HG02798 (cell line): ENCODE measurements at regions not wholly inside any gene's neighbourhood (a gene's known extent, or its start where the extent isn't known, plus 50 kb on each side); places are given as distances from the start of the nearest gene placed in this dataset.
"Not testable (repeated sequence)": the region's sequence is repeated elsewhere in the genome, so short reads cannot be mapped to it uniquely, and the experiment has no call there.

Source experiments
- ATAC-seq: cut with Tn5 transposase; IDR thresholded peaks from one replicate; pipeline ENCODE4 v1.9.1; 2021; ENCODE audit warnings: mild to moderate bottlenecking; ENCODE audit not compliant: unreplicated experiment, poor library complexity

DNA sequence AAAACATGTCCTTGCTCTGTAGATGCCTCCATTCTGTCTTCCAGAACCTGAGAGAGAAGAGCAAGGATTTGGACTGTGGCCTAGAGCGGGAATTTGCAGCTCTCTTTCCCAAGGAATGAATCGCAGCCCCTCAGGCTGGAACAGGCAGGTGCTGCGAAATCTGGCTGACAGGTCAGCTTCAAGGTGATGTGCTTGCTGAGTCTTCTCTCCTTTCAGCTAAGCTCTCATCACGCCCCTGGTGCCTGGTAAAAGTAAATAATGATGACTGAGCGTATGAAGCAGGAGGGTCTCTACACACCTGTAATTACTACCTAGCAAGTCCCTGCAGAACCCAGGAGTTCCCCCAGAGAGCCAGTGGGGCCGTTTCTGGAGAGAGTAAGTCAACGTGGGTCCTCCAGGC is 204.3 kb upstream of the IRF2BP2 start:
- ATAC-seq: not testable (repeated sequence)

DNA sequence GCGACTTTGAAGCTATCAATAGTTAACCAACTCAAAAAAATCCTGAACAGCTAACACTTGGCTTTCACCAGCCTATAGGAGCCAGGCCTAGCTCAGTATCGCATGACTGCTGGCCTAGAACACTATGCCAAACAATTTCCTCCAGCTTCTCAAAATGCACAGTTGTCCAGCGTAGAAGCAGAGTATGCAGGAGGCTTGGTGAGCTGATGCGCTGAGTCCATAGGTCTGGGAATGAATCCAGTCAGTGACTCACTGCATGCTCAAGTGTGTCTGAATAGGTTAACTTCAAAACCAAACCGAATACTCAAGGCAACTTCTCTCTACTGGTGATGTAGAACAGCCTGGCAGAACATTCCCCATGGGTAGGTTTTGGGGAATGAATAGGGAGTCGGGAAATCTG is 201.8 kb upstream of the IRF2BP2 start:
- not testable (repeated sequence) for ATAC-seq

DNA sequence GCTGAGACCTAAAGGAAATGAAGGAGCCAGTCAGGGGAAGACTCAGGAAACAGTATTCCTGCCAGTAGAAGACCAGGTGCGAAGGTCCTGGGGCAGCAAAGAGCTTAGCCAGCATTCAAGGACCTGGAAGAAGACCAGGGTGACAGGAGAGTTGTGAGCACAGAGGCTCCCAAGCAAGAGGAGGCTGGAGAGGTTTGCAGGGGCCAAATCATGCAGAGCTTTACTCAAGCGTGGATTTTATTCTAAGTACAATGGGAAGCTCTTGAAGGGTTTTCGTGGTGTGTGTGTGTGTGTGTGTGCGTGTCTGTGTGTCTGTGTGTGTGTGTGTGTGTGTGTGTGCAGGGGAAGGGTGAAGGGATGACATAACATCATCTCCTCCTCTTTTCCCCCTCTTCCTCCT is 200.7 kb upstream of the IRF2BP2 start:
- ATAC-seq: not testable (repeated sequence)

DNA sequence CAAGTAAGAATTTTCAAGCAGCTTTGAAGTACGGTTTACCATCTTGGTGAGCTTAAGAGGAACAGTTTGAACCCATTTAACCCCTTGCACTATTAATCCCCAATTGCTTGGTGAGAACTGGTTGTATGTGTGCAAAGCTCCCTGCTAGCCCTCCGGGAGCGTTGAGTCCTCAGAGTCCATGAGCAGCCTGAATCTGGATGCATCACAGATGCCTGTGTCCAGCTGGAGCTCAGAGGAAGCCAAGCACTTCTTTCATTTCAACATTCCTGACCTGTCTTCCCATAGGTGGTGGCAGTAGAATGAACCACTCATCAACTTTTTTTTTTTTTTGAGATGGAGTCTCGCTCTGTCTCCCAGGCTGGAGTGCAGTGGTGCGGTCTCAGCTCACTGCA is 199.9 kb upstream of the IRF2BP2 start:
- ATAC-seq: not testable (repeated sequence)

DNA sequence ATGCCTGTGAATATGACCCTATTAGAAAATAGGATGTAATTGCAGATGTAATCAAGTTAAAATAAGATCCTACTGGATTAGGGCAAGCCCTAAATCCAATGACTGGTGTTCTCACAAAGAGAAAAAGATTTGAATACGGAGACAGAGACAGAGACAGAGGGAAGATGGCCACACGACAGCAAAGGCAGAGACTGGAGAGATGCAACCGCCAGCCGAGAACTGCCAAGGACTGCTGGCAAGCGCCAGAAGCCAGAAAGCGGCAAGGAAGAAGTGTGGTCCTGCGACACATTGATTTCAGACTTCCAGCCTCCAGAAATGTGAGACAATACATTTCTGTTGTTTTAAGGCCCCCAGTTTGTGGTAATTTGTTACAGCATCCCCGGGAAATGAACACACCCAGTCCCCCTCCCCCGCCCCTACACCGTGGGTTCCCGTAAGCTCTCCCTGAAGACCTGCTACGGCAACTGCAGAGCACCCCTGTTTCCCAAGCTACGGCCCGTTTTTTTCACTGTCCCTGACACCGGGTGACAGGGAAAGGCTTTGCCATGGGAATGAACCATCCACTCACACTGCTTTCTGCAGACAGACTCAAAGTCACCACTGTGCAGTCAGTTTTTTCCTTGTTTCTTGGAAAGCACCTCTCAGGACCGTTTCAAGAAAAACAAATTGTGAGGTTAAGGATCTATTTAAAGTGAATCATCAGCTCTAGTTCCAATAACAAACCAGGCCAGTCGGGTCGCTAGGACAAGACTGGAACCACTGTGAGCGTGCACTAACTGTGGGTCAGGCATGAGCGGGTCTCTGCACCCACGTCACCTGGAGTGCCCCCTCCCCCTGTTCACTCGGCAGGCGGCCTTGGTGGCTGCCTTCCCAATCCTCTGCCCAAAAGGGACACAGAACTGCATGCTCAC is 199.2 kb upstream of the IRF2BP2 start:
- ATAC-seq: peak; percentile 70

DNA sequence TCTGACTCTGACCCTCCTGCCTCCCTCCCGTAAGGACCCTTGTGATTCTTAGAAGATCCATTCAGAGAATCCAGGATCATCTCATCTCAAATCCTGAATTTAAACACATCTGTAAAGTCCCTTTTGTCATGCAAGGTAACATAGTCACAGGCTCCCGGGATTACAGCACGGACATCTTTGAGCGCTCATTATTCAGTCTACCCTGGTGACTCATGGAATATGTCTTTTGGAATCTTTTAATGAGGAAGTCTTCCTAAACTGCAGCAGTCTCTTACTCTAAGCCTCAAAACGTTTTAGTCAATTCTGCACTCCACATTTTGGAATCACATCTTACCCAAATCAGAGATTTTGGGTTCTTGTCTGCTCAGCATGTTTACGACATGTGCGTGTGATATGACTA is 198.5 kb upstream of the IRF2BP2 start:
- ATAC-seq: not testable (repeated sequence)

DNA sequence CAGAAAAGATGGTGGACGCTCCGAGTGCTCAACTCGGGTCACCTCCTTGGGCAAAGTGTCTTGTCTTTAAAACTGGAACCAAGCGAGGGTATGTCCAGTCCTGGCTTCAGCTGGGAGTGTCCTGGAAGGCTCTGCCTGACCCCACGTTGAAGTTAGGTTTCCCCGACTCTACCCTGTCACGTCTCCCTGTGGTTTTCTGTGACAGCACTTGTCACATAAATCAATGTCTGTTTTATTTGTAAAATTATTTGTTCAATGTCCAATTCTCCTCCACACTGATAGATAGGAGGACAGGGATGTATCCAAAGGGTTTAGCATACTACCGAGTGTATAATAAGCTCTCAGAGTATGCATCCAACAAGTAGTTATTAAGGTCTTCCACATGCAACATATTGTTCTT is 197.7 kb upstream of the IRF2BP2 start:
- ATAC-seq: not testable (repeated sequence)

DNA sequence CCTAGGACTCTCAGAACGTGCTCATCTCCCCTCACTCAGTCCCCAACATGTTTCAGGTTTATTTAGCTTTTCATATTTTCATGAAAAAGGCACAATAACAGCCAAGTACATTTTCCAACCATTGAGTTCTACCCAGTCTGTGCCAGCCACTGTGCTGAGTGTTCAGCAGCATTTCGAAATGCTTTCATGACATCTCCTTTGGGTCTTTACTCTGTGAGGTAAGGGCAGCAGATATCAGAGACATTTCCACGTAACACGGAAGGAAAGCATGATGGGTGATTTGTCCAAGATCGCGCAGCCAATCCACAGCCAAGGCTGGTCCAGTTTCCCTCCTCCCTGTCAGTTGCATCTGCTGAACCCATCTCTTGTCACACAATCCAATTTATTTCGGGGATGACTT is 192.6 kb upstream of the IRF2BP2 start:
- not testable (repeated sequence) for ATAC-seq

DNA sequence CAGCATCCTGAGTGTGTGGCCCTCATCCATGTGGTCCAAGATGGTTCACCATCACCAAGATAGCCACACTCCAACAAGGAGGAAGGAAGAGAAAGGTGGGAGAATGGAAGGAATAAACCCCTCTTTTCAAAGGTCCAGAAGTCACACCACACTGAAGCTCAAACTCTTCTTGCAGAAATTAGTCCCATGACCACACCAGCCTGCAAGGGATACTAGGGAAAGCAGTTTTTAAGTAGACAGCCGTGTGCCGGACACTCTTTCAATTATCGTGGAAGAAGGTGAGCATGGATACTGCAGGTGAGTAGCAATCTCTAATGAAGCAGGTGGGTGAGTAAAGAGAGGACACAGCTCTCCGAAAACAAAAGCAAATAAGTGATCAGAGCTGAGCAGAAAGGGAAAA is 191.7 kb upstream of the IRF2BP2 start:
- not testable (repeated sequence) for ATAC-seq

DNA sequence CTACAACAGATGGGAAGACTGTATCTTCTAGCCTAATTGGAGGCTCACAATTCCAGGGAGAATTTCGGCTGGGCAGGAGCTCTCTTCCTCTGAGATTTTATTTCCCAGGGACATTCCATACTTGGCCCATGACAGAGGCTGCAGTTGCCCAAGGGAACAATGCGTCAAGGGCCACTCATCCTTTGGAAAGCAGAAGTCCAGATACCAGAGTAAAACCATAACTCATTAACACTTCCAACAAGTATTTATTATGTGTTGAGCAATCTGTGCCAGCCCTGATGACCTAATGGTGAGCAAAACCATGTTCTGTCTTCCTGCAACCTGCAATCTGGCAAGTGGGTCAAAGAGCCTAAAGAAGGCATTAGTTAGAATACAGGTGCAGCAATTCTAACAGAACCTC is 191.2 kb upstream of the IRF2BP2 start:
- not testable (repeated sequence) for ATAC-seq

DNA sequence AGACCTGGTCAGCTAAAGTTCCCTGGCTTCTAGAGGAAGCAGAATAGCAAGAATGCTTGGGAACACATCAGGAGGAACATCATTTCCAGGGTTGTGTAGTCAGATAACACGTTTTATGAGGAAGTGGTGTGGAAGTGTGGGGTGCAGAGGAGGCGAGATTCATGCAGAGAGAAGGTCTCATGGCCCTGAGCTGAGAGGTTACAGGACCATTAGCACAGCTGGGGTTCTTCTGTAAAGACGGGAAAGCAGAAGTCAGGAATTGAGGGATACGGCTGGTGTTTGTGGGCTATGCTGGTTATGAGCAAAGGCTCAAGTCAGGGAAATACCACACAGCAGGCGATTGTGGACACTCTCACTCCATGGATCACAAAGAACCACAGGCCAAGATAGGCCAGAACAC is 190.6 kb upstream of the IRF2BP2 start:
- not testable (repeated sequence) for ATAC-seq

DNA sequence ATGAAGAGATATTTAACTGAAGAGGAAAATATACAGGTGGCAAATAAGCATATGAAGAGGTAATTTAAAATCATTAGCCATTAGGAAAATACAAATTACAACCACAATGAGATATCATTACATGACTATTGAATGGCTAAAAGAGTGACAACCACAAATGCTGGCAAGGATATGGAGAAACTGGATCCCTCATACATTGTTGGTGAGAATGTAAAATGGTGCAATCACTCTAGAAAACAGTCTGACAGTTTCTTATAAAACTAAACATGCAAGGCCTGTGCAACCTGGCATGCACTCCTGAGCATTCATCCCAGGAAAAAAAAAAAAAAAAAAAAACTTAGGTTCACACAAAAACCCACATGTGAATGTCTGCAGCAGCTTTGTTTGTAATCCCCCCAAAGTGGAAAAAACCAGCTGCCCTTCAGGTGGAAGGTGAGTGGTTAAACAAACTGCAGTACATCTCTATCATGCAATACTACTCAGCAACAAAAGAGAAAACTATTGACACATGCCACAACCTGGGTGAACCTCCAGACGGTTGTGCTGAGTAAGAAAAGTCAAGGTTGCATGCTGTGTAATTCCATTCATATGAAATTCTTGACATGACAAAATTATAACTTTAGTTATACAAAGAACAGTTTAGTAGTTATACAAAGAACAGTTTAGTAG is 189.2 kb upstream of the IRF2BP2 start:
- ATAC-seq: not testable (repeated sequence)

DNA sequence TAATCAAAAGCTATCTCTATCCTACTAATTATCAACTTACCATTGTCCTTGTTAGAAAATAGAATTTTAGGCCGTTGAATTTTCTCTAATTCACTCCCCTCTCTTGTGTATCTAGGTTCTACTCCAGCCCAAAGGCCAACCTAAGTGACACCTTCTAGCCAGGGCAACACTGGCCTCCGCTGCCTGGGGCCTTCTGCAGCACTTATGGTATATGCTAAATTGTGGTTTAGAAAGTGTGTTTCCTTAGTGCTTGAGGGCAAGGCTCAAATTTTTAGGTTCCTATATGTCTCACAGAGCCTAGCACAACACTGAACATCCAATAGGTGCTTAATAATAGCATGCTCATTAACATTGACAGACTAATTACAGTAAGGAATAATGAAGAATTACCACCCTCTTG is 187.2 kb upstream of the IRF2BP2 start:
- ATAC-seq: not testable (repeated sequence)

DNA sequence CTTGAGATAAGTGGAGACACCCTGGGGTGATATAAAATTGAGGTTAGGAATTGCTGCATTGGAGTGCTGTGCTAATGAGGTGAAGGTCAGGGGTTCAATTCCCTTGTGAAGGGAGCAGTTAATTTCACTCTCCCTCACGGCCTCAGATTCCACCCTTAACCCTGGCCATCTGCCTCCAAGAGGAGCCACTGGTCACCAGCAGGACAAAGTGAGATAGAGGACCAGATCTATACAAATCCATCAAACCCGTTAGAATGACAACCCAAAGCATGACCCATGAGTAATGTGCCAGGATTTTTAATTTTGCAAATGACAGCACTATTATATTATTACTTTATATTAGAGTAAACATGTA is 186.4 kb upstream of the IRF2BP2 start:
- not testable (repeated sequence) for ATAC-seq

DNA sequence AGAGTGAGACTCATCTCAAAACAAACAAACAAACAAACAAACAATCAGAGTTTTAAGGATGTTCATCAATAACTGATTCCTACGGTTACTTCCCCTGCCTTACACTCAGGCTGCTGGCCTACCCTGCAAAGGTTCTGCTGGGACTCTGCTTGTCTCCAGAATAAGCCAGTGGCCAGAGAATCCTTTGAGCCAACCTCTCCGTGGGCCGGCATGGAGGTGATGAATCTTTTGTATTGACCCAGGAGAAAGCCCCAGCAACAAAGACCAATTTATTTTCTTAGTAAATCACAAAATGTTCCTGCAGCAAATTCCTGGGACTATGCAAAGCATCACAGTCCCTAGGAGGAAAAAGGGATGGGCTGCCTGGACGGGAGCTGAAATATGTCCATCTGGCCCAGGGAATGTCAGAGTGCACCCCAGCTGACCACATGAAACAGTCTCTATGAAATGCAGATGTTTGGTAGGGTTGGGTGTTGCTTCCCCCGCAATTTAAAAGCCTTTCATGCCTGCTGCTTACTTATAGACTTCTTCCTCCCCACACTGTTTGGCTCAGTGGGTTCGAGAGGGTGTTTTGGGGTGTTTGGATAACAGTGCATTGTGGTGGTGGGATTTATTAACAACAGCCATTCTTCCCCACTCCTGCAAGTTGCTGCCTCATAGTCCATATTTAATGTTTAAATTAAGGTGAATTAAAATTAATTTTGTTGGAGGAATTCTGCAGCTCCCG is 185.9 kb upstream of the IRF2BP2 start:
- not testable (repeated sequence) for ATAC-seq

DNA sequence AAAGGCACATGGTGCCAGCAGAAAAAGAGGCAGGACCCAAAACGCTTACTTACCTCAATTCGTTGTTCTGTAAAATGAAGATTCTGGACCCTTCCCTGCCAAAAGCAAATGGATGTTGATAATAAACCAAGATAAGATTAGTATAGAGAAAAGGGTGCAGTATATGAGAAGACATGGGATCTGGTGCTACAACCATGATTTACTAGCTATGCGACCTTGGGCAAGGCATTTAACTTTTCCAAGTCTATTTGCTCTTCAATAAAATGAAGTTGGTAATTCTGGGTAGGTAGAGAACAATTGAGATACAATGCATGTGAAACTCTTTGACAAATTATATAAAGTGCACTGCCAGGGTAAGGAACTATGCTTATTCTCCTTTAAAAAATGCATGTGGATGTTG is 185.0 kb upstream of the IRF2BP2 start:
- not testable (repeated sequence) for ATAC-seq

DNA sequence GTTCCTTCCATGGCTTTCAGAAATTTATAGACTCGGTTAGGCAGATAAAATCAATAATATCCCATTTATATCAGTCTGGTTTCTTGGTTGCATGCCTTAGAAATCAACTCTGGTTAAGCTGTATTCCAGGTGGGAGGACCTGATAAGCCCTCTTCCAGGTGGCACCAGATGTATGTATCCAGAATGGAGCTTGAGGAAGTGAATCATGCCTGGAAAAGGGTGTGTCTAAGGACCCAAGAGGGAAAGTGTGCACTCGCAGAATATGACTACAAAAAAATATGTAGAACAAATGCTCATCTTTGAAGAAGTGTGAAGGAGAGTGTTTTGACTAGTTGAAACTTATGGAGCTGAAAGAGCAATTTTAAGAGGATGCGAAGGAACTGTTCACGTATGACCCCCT is 184.5 kb upstream of the IRF2BP2 start:
- ATAC-seq: not testable (repeated sequence)

DNA sequence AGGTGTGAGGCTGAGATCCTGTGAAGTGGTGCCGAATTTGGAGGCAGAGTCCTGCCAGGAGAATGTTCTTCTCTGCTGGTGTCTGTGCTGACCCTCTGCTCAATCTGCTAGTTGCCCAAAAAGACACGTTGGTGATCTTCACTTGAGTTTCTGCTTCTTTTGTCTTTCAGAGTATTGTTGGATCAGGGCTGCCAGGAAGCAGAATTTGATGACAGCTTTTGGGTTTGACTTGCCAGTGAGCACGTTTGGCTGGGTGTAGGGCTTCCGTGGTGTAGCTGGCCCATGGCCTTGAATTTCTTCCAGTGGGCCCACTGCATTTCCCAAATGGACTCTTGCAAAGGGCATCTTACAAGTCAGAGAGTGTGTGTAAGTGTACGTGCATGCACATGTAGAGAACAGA is 183.9 kb upstream of the IRF2BP2 start:
- not testable (repeated sequence) for ATAC-seq

DNA sequence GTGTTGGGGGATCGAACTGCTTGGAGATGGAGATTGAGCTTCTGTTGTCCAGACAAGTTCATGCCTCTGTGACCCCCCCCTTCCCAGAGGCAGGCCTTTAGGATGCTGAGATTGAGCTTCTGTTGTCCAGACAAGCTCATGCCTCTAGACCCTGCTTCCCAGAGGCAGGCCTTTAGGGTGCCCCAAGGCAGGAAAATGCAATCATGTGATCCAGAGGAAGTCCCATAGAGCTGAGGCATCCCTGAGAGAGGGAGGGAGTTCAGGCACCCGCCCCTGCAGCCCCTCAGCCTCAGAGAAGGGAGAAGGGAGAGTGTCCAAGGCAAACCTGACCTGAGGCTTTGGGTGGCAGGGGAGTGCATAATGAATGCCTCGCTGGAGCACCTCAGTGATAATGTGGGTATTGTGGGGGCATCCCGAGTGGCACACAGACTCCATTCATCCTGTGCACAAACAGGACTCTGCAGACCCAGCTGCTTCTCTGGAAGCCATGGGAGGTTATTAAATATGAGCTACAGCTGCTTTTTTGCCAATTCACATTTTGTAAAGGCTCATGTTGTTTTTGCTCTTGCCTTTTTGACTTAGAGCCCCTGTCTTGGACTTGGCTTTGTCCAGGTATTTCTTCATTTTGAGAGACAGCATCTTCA is 182.4 kb upstream of the IRF2BP2 start:
- ATAC-seq: not testable (repeated sequence)

DNA sequence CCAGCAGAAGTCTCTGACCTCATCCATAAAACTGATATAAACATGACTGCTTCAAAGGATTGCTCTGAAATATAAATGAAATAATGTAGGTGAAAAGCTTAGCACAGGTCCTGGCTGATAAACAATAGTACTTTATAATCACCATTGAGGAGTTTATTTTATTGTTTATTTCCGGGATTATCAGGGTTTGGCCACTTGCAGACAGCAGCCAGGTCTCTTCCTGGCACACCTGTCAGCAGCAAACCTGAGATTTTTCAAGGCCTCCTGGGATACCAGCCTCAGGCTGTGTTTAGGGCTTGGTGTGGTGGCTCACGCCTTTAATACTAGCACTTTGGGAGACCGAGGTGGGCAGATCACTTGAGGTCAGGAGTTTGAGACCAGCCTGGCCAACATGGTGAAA is 181.6 kb upstream of the IRF2BP2 start:
- ATAC-seq: not testable (repeated sequence)
